ENCODE measurements at regions not wholly inside any gene's neighbourhood (a gene's known extent, or its start where the extent isn't known, plus 50 kb on each side); places are given as distances from the start of the nearest gene placed in this dataset.
"Not testable (repeated sequence)": the region's sequence is repeated elsewhere in the genome, so short reads cannot be mapped to it uniquely, and the experiment has no call there.

GRCh38 chr2:3899536-3900155 lies 196.3 kb downstream of the DCDC2C start:
- DNase-seq (ENCODE audit: low read depth), result no peak
- TF ChIP-seq CTCF (conservative IDR thresholded peaks at IDR 0.05; ENCODE audit: low read depth, low read length), result no peak
- no peak overlapping the region for H3K4me3 ChIP-seq (ENCODE audit: low read depth, low read length)

- H3K4me3 ChIP-seq (ENCODE audit: low read depth, low read length), result no peak overlapping the region
- no peak for TF ChIP-seq CTCF (conservative IDR thresholded peaks at IDR 0.05; ENCODE audit: low read depth, low read length)
- DNase-seq (ENCODE audit: low read depth), result no peak
These were observed 198.8 kb downstream of the DCDC2C start for GRCh38 chr2:3902131-3902530.

- DNase-seq (ENCODE audit: low read depth), result no peak
- no peak for TF ChIP-seq CTCF (conservative IDR thresholded peaks at IDR 0.05; ENCODE audit: low read depth, low read length)
- H3K4me3 ChIP-seq (ENCODE audit: low read depth, low read length), result no peak overlapping the region
These were observed 200.7 kb downstream of the DCDC2C start for GRCh38 chr2:3904061-3904460.

- not testable (repeated sequence) for H3K4me3 ChIP-seq (ENCODE audit: low read depth, low read length); DNase-seq (ENCODE audit: low read depth)
These were observed 205.1 kb downstream of the DCDC2C start for GRCh38 chr2:3908498-3908897.

- no peak for DNase-seq (ENCODE audit: low read depth)
- TF ChIP-seq CTCF (conservative IDR thresholded peaks at IDR 0.05; ENCODE audit: low read depth, low read length), result no peak
- no peak overlapping the region for H3K4me3 ChIP-seq (ENCODE audit: low read depth, low read length)
These were observed 208.6 kb downstream of the DCDC2C start for GRCh38 chr2:3911882-3912455.

GRCh38 chr2:3913166-3913565 lies 209.8 kb downstream of the DCDC2C start:
- TF ChIP-seq CTCF (conservative IDR thresholded peaks at IDR 0.05; ENCODE audit: low read depth, low read length), result no peak
- H3K4me3 ChIP-seq (ENCODE audit: low read depth, low read length), result no peak overlapping the region
- DNase-seq (ENCODE audit: low read depth), result no peak

- no peak overlapping the region for H3K4me3 ChIP-seq (ENCODE audit: low read depth, low read length)
- no peak for TF ChIP-seq CTCF (conservative IDR thresholded peaks at IDR 0.05; ENCODE audit: low read depth, low read length)
- DNase-seq (ENCODE audit: low read depth), result no peak
These were observed 210.9 kb downstream of the DCDC2C start for GRCh38 chr2:3914241-3914640.
